ENCODE measurements at regions not wholly inside any gene's neighbourhood (a gene's known extent, or its start where the extent isn't known, plus 50 kb on each side); places are given as distances from the start of the nearest gene placed in this dataset.

- TF ChIP-seq CREB1 (CRISPR knock-in tag; IDR thresholded peaks at IDR 0.05): no peak
- no peak for TF ChIP-seq IRF2 (CRISPR knock-in tag; IDR thresholded peaks at IDR 0.05; ENCODE audit: borderline replicate concordance, low read depth)
- TF ChIP-seq CTCF (IDR thresholded peaks at IDR 0.05): no peak
- TF ChIP-seq ETV6 (CRISPR knock-in tag; IDR thresholded peaks at IDR 0.05): no peak
- TF ChIP-seq E2F4 (CRISPR knock-in tag; IDR thresholded peaks at IDR 0.05; ENCODE audit: borderline replicate concordance, low read depth): no peak
- TF ChIP-seq ESRRA (CRISPR knock-in tag; IDR thresholded peaks at IDR 0.05; ENCODE audit: borderline replicate concordance): no peak
- TF ChIP-seq NR1H2 (CRISPR knock-in tag; IDR thresholded peaks at IDR 0.05): no peak
- no peak for TF ChIP-seq JUN (CRISPR knock-in tag; IDR thresholded peaks at IDR 0.05)
- TF ChIP-seq ZMAT4 (CRISPR knock-in tag; IDR thresholded peaks at IDR 0.05): no peak
- no peak for TF ChIP-seq MAX (CRISPR knock-in tag; IDR thresholded peaks at IDR 0.05)
- no peak for TF ChIP-seq FOXP4 (CRISPR knock-in tag; IDR thresholded peaks at IDR 0.05)
- TF ChIP-seq KAT7 (CRISPR knock-in tag; IDR thresholded peaks at IDR 0.05; ENCODE audit: borderline replicate concordance): no peak
- no peak for TF ChIP-seq PREB (CRISPR knock-in tag; IDR thresholded peaks at IDR 0.05; ENCODE audit: borderline replicate concordance)
- TF ChIP-seq ZNF263 (CRISPR knock-in tag; IDR thresholded peaks at IDR 0.05; ENCODE audit: low read depth): no peak
These were observed 971.0 kb upstream of the GYPC start for GRCh38 chr2:125684932-125685331.

All from WTC11 (cell line).